ENCODE measurements at regions not wholly inside any gene's neighbourhood (a gene's known extent, or its start where the extent isn't known, plus 50 kb on each side); places are given as distances from the start of the nearest gene placed in this dataset.

DNA sequence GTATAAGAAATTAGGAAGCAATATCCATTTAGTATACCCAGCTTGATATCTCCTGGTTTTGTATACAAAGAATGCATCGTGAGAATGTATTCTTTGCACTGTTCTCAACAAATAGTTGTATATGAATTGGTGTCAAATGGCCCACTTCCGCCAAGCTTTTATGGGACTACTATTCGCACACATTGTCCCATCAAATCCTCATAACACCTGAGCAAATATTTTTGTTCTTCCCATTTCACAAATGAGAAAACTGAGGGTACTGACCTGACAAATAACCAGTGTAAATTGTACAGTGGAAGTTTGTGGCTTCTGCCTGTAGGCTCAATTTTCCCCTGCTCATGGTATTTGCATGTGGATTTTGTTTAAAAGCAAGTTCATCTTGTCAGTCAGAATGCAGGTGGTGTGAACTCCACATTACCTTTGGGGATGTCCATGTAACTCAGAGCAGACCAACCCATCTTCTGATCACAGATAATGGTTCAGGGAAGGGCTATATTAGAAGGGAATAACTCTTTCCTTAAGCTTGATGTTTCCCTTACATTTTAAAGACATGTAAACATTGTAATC lies 51.5 kb upstream of the FAM241A start:
- no peak overlapping the region for H3K27ac ChIP-seq
- TF ChIP-seq, protein P1, sequence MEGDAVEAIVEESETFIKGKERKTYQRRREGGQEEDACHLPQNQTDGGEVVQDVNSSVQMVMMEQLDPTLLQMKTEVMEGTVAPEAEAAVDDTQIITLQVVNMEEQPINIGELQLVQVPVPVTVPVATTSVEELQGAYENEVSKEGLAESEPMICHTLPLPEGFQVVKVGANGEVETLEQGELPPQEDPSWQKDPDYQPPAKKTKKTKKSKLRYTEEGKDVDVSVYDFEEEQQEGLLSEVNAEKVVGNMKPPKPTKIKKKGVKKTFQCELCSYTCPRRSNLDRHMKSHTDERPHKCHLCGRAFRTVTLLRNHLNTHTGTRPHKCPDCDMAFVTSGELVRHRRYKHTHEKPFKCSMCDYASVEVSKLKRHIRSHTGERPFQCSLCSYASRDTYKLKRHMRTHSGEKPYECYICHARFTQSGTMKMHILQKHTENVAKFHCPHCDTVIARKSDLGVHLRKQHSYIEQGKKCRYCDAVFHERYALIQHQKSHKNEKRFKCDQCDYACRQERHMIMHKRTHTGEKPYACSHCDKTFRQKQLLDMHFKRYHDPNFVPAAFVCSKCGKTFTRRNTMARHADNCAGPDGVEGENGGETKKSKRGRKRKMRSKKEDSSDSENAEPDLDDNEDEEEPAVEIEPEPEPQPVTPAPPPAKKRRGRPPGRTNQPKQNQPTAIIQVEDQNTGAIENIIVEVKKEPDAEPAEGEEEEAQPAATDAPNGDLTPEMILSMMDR (IDR thresholded peaks at IDR 0.05), result no peak
- no peak for TF ChIP-seq ZFX (IDR thresholded peaks at IDR 0.05; ENCODE audit: borderline replicate concordance)

- TF ChIP-seq ZFX (IDR thresholded peaks at IDR 0.05; ENCODE audit: borderline replicate concordance), result no peak
- TF ChIP-seq, protein P1 (IDR thresholded peaks at IDR 0.05), result no peak
- H3K27ac ChIP-seq, result no peak overlapping the region
Observed at GRCh38 chr4:112094330-112094729, 50.9 kb upstream of the FAM241A start.
